H1 (cell line): ENCODE measurements at regions not wholly inside any gene's neighbourhood (a gene's known extent, or its start where the extent isn't known, plus 50 kb on each side); places are given as distances from the start of the nearest gene placed in this dataset.
A peak's percentile ranks its signal among the peaks of the same experiment; 100 is the strongest.

Experiments
- BCL11A ChIP-seq, 2 experiments: IDR thresholded peaks; one replicate each; pipeline ENCODE4 v1.6.1; 2011; ENCODE audit warnings: low read depth in 2 of 2, low read length in 2 of 2, mild to moderate bottlenecking in 2 of 2
- RFX5 ChIP-seq: IDR thresholded peaks from 2 replicates; pipeline ENCODE4 v1.6.1; 2011; ENCODE audit warnings: low read depth, low read length, improper control_type of control experiment, borderline replicate concordance
- SIN3A ChIP-seq, 2 experiments: IDR thresholded peaks in 1 of 2; conservative IDR thresholded peaks in 1 of 2; 2 replicates each; pipeline ENCODE4 v1.6.1; 2011 to 2012; ENCODE audit warnings: low read length in 2 of 2, improper control_type of control experiment in 1 of 2, low read depth in 1 of 2, mild to moderate bottlenecking in 1 of 2
- TF ChIP-seq, protein P1 (sequence below): fragments of 300-600 bp; sonication (generic); IDR thresholded peaks from 2 replicates; pipeline ENCODE4 v1.7.1; 2012; ENCODE audit warnings: low read length, moderate library complexity, mild to moderate bottlenecking, inconsistent platforms; ENCODE audit not compliant: insufficient replicate concordance

DNA sequence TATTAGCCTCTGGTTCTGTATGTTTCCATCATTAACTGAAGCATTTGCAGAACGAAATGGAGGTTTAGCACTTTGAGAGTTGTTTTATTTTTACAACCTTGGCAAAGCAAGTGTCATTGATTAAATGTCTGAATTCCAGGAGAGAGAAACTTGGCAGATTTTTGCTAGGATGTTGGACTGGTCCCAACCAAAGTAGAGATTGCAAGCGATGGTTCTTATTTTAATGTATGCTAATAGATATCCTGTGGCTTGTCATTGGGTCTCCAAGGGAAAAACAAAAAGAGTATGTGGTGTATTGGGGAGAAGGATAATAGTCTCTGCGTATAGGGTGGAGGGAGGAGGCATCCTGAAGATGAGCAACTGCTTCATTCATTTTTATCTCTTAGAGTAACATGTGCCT, 457.2 kb upstream of the RUNX1 start (continued):
- TF ChIP-seq, protein P1, sequence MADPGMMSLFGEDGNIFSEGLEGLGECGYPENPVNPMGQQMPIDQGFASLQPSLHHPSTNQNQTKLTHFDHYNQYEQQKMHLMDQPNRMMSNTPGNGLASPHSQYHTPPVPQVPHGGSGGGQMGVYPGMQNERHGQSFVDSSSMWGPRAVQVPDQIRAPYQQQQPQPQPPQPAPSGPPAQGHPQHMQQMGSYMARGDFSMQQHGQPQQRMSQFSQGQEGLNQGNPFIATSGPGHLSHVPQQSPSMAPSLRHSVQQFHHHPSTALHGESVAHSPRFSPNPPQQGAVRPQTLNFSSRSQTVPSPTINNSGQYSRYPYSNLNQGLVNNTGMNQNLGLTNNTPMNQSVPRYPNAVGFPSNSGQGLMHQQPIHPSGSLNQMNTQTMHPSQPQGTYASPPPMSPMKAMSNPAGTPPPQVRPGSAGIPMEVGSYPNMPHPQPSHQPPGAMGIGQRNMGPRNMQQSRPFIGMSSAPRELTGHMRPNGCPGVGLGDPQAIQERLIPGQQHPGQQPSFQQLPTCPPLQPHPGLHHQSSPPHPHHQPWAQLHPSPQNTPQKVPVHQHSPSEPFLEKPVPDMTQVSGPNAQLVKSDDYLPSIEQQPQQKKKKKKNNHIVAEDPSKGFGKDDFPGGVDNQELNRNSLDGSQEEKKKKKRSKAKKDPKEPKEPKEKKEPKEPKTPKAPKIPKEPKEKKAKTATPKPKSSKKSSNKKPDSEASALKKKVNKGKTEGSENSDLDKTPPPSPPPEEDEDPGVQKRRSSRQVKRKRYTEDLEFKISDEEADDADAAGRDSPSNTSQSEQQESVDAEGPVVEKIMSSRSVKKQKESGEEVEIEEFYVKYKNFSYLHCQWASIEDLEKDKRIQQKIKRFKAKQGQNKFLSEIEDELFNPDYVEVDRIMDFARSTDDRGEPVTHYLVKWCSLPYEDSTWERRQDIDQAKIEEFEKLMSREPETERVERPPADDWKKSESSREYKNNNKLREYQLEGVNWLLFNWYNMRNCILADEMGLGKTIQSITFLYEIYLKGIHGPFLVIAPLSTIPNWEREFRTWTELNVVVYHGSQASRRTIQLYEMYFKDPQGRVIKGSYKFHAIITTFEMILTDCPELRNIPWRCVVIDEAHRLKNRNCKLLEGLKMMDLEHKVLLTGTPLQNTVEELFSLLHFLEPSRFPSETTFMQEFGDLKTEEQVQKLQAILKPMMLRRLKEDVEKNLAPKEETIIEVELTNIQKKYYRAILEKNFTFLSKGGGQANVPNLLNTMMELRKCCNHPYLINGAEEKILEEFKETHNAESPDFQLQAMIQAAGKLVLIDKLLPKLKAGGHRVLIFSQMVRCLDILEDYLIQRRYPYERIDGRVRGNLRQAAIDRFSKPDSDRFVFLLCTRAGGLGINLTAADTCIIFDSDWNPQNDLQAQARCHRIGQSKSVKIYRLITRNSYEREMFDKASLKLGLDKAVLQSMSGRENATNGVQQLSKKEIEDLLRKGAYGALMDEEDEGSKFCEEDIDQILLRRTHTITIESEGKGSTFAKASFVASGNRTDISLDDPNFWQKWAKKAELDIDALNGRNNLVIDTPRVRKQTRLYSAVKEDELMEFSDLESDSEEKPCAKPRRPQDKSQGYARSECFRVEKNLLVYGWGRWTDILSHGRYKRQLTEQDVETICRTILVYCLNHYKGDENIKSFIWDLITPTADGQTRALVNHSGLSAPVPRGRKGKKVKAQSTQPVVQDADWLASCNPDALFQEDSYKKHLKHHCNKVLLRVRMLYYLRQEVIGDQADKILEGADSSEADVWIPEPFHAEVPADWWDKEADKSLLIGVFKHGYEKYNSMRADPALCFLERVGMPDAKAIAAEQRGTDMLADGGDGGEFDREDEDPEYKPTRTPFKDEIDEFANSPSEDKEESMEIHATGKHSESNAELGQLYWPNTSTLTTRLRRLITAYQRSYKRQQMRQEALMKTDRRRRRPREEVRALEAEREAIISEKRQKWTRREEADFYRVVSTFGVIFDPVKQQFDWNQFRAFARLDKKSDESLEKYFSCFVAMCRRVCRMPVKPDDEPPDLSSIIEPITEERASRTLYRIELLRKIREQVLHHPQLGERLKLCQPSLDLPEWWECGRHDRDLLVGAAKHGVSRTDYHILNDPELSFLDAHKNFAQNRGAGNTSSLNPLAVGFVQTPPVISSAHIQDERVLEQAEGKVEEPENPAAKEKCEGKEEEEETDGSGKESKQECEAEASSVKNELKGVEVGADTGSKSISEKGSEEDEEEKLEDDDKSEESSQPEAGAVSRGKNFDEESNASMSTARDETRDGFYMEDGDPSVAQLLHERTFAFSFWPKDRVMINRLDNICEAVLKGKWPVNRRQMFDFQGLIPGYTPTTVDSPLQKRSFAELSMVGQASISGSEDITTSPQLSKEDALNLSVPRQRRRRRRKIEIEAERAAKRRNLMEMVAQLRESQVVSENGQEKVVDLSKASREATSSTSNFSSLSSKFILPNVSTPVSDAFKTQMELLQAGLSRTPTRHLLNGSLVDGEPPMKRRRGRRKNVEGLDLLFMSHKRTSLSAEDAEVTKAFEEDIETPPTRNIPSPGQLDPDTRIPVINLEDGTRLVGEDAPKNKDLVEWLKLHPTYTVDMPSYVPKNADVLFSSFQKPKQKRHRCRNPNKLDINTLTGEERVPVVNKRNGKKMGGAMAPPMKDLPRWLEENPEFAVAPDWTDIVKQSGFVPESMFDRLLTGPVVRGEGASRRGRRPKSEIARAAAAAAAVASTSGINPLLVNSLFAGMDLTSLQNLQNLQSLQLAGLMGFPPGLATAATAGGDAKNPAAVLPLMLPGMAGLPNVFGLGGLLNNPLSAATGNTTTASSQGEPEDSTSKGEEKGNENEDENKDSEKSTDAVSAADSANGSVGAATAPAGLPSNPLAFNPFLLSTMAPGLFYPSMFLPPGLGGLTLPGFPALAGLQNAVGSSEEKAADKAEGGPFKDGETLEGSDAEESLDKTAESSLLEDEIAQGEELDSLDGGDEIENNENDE = peak; percentile 67
- TF ChIP-seq RFX5 (0 out of 2 replicates have a peak, but pooled peaks have one; percentile 17), SIN3A (conservative IDR thresholded peaks at IDR 0.05 in 1 of 2, IDR thresholded peaks at IDR 0.05 in 1 of 2; ENCODE audit: low read depth in 1 of 2, low read length in 2 of 2) (no peak), BCL11A (IDR thresholded peaks at IDR 0.05; ENCODE audit: low read depth in 2 of 2, low read length in 2 of 2) (peak in 1 of 2 experiments; percentile 51)
